GM12878 (cell line): ENCODE measurements at regions not wholly inside any gene's neighbourhood (a gene's known extent, or its start where the extent isn't known, plus 50 kb on each side); places are given as distances from the start of the nearest gene placed in this dataset.

ENCODE experiments used
- ATAC-seq: fragments of 200-7000 bp; cut with Tn5 transposase; 3 replicates; pipeline ENCODE4 v1.9.1; 2020; ENCODE audit warnings: mild to moderate bottlenecking, moderate library complexity
- BruUV-seq: library from RNA; stranded (reverse); fragments of 400-500 nt; replicated peaks from 2 replicates; lab custom pipeline; 2021; lab: Mats Ljungman, UMichigan
- CTCF ChIA-PET: fragments of 300-600 bp; sonication (Branson Sonifier 250); formaldehyde crosslinking; extraction: SDS; loops from one replicate; lab custom pipeline; 2021; ENCODE audit warnings: inconsistent platforms; lab: Yijun Ruan, JAX
- POLR2A ChIA-PET: fragments of 350-600 bp; formaldehyde crosslinking; extraction: SDS; loops from one replicate; lab custom pipeline; 2021; ENCODE audit warnings: inconsistent platforms; lab: Charles Lee
- RAD21 ChIA-PET: fragments of 300-600 bp; sonication (Branson Sonifier 250); formaldehyde crosslinking; loops from one replicate; lab custom pipeline; 2023; ENCODE audit warnings: antibody characterized with exemption; ENCODE audit not compliant: unreplicated experiment; lab: Charles Lee
- SMC1A ChIA-PET: fragments of 300-600 bp; sonication (Branson Sonifier 250); formaldehyde crosslinking; loops from one replicate; lab custom pipeline; 2023; ENCODE audit not compliant: unreplicated experiment, uncharacterized antibody; lab: Charles Lee
- DNase-seq: peaks from one replicate; pipeline ENCODE4 v3.0.0-alpha.2; 2011; ENCODE audit warnings: low read depth, low spot score
- FAIRE-seq: peaks from 3 replicates; lab custom pipeline; 2011; peaks lifted over from hg19 to GRCh38; lab: Jason Lieb, UNC
- H2AFZ ChIP-seq: 2 replicates; pipeline ENCODE4 v1.6.0; 2011; ENCODE audit warnings: low read depth, low read length, control low read depth; ENCODE audit not compliant: control insufficient read depth
- H3K27ac ChIP-seq: 2 replicates; pipeline ENCODE4 v1.5.1; 2011; ENCODE audit warnings: control low read depth; ENCODE audit not compliant: control insufficient read depth, insufficient read depth
- H3K27me3 ChIP-seq, 2 experiments: replicated peaks in 1 of 2; 2 replicates each; pipeline versions ENCODE4 v1.6.0 to v1.6.1; 2011; ENCODE audit warnings: low read length in 1 of 2; ENCODE audit not compliant: control insufficient read depth in 2 of 2, insufficient read depth in 2 of 2
- H3K36me3 ChIP-seq, 2 experiments: 2 replicates each; pipeline ENCODE4 v1.5.1; 2011; ENCODE audit warnings: low read length in 1 of 2; ENCODE audit not compliant: control insufficient read depth in 2 of 2, insufficient read depth in 2 of 2
- H3K4me1 ChIP-seq: 2 replicates; pipeline ENCODE4 v1.6.1; 2011; ENCODE audit warnings: mild to moderate bottlenecking, low read length, moderate library complexity, mixed read lengths; ENCODE audit not compliant: control insufficient read depth, insufficient read depth
- H3K4me2 ChIP-seq: 2 replicates; pipeline ENCODE4 v1.6.0; 2011; ENCODE audit warnings: control low read depth; ENCODE audit not compliant: control insufficient read depth, insufficient read depth
- H3K4me3 ChIP-seq: fragments of 200-600 bp; sonication (generic); 2 replicates; pipeline ENCODE4 v1.5.1; 2016
- H3K79me2 ChIP-seq: 2 replicates; pipeline ENCODE4 v1.6.0; 2011; ENCODE audit warnings: low read length; ENCODE audit not compliant: control insufficient read depth, insufficient read depth
- H3K9ac ChIP-seq: 2 replicates; pipeline ENCODE4 v1.8.0; 2011; ENCODE audit warnings: low read length, control low read depth, mixed read lengths; ENCODE audit not compliant: control insufficient read depth, insufficient read depth
- H3K9me3 ChIP-seq: replicated peaks from 3 replicates; pipeline ENCODE4 v1.5.1; 2011; ENCODE audit warnings: mild to moderate bottlenecking, low read length; ENCODE audit not compliant: control insufficient read depth, insufficient read depth
- H4K20me1 ChIP-seq: 2 replicates; pipeline ENCODE4 v1.6.0; 2011; ENCODE audit not compliant: control insufficient read depth, insufficient read depth
- BACH1 ChIP-seq: fragments of 450-650 bp; IDR thresholded peaks from 2 replicates; pipeline ENCODE4 v1.6.1; 2017; ENCODE audit warnings: mild to moderate bottlenecking, borderline replicate concordance
- NBN ChIP-seq: fragments of 450-650 bp; IDR thresholded peaks from 2 replicates; pipeline ENCODE4 v1.6.1; 2016
- POLR2A ChIP-seq: IDR thresholded peaks from 2 replicates; pipeline ENCODE4 v1.6.1; 2011; ENCODE audit warnings: low read depth, mild to moderate bottlenecking, low read length
- POLR2AphosphoS2 ChIP-seq: IDR thresholded peaks from 2 replicates; pipeline ENCODE4 v1.6.1; 2011; ENCODE audit warnings: low read depth, mild to moderate bottlenecking, low read length, improper control_type of control experiment, moderate library complexity
- SIX5 ChIP-seq: IDR thresholded peaks from 2 replicates; pipeline ENCODE4 v1.6.1; 2011; ENCODE audit warnings: mild to moderate bottlenecking, low read depth, low read length, moderate library complexity; ENCODE audit not compliant: severe bottlenecking
- STAT1 ChIP-seq: fragments of 450-650 bp; conservative IDR thresholded peaks from 2 replicates; pipeline ENCODE4 v1.6.1; 2014; ENCODE audit warnings: antibody characterized with exemption, mild to moderate bottlenecking
- WGBS: methylation state at CpG from one replicate; pipeline ENCODE4 v1.1.6; 2016; ENCODE audit warnings: low lambda C conversion rate; ENCODE audit not compliant: insufficient replicate concordance, insufficient coverage; ENCODE audit errors: missing lambda C conversion rate; 5-methylcytosine and 5-hydroxymethylcytosine counted together
- in situ Hi-C: fragments of 300-500 bp; cut with MboI; formaldehyde crosslinking; loops from 9 replicates; pipeline ENCODE4 v1.14.3; 2018; ENCODE audit warnings: mixed read lengths
- intact Hi-C: fragments of 100-400 bp; cut with micrococcal nuclease; formaldehyde crosslinking; loops from one replicate; pipeline ENCODE4 v1.14.2; 2022; ENCODE audit not compliant: unreplicated experiment
- TF ChIP-seq, protein P1 (sequence below): IDR thresholded peaks from 2 replicates; pipeline ENCODE4 v1.6.1; 2012; ENCODE audit warnings: low read depth, low read length, improper control_type of control experiment
- TF ChIP-seq, protein P2 (sequence below): IDR thresholded peaks from 2 replicates; pipeline ENCODE4 v1.6.1; 2012; ENCODE audit warnings: low read depth, low read length, improper control_type of control experiment

DNA sequence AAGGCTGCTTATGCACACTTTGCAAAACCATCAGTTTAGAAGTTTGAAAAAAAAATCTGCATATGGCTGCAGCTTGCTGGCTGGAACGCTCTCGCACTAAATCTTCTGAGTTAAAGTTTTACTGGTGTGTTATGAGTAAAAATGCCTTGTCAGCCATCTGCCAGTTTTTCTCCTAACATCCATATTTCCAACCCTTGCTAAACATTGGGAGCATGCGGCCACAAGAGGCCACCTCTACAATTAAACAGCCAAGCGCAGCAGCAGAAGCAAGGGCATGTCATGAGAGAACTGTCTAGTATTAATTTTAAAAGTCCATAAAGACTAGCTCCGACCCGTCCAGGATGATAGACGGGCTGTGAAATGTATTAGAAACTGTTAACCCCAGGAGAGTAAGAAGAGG is 248.3 kb downstream of the TSHZ3 start:
- in situ Hi-C loops: no loop called here
- CTCF ChIA-PET: no interaction called here
- no peak overlapping the region for H3K9ac ChIP-seq

DNA sequence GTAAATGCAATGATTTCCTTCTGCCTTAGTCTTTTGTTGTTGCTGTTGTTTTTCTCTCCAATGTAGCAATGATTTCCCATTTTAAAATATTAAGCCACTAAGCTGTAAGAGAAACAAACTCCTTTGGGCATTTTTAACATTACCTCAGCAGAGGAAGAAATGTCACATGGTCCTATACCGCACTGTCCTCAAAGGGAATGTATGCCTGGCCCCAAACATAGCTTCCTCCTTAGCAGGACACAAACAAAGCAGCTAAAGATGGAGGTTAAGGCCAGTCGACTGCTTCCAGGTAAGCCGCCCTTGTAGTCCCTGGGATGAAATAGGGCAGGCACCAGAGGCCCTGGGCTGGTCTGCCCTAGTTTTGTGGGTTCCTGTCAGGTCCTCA is 249.0 kb downstream of the TSHZ3 start:
- Histone ChIP-seq H3K27ac (no peak overlapping the region), H3K4me2 (no peak overlapping the region), H3K79me2 (no peaks in the 10 kb centered on the region), H3K4me3 (no peak overlapping the region), H3K9ac (no peak overlapping the region), H2AFZ (no peak overlapping the region), H3K4me1 (no peaks in the 10 kb centered on the region), H3K36me3 (no peaks in the 10 kb centered on the region), H3K9me3 (no peaks in the 10 kb centered on the region), H3K27me3 (no peaks in the 10 kb centered on the region), H4K20me1 (no peaks in the 10 kb centered on the region)
- WGBS: 20% methylated on average over 3 of the region's 3 CpGs
- ChIA-PET POLR2A (no interaction called here), SMC1A (no interaction called here), RAD21 (no interaction called here), CTCF (no interaction called here)
- in situ Hi-C loops (no loop called here), intact Hi-C loops (no loop called here)
- ATAC-seq: no peak
- DNase-seq: no peak
- no TSS peak for BruUV-seq
- no peak for FAIRE-seq
- no peak for TF ChIP-seq NBN
- TF ChIP-seq BACH1: no peak

More for the DNA sequence above, 248.3 kb downstream of the TSHZ3 start:
- intact Hi-C loops: no loop called here
- H3K36me3 ChIP-seq: no peaks in the 10 kb centered on the region
- BruUV-seq: no TSS peak
- no peak overlapping the region for H3K4me2 ChIP-seq
- H4K20me1 ChIP-seq: no peaks in the 10 kb centered on the region
- WGBS: 36% methylated on average over 7 of the region's 7 CpGs
- DNase-seq: no peak
- no peak overlapping the region for H2AFZ ChIP-seq
- POLR2A ChIA-PET: no interaction called here
- RAD21 ChIA-PET: interaction anchor here (0.5 kb wide), 1 partner anchor 1738 kb away, joined by 3 read pairs; no protein-coding TSS in a partner anchor
- no peaks in the 10 kb centered on the region for H3K4me1 ChIP-seq
- TF ChIP-seq STAT1 (no peak), POLR2A (no peak), SIX5 (no peak), POLR2AphosphoS2 (no peak)
- TF ChIP-seq, protein P1, sequence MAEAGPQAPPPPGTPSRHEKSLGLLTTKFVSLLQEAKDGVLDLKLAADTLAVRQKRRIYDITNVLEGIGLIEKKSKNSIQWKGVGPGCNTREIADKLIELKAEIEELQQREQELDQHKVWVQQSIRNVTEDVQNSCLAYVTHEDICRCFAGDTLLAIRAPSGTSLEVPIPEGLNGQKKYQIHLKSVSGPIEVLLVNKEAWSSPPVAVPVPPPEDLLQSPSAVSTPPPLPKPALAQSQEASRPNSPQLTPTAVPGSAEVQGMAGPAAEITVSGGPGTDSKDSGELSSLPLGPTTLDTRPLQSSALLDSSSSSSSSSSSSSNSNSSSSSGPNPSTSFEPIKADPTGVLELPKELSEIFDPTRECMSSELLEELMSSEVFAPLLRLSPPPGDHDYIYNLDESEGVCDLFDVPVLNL: no peak
- TF ChIP-seq, protein P2, sequence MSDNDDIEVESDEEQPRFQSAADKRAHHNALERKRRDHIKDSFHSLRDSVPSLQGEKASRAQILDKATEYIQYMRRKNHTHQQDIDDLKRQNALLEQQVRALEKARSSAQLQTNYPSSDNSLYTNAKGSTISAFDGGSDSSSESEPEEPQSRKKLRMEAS: no peak
- TF ChIP-seq, all 136 proteins: peak for 0
- FAIRE-seq (no peak), ATAC-seq (no peak)
- Histone ChIP-seq H3K9me3 (no peaks in the 10 kb centered on the region; the same call in 2 of the 3 replicates), H3K27me3 (no peaks in the 10 kb centered on the region), H3K27ac (no peak overlapping the region), H3K79me2 (no peaks in the 10 kb centered on the region), H3K4me3 (no peak overlapping the region)
- SMC1A ChIA-PET: no interaction called here
